Mesenchymal stem cell (in vitro differentiated cells and primary cell): ENCODE measurements at regions not wholly inside any gene's neighbourhood (a gene's known extent, or its start where the extent isn't known, plus 50 kb on each side); places are given as distances from the start of the nearest gene placed in this dataset.

Experiments used
- DNase-seq: peaks from one replicate; pipeline ENCODE4 v3.0.0-alpha.2; 2013
- H2AFZ ChIP-seq: one replicate; pipeline ENCODE4 v1.6.1; 2013; ENCODE audit warnings: low read depth, mild to moderate bottlenecking, control low read depth, inconsistent platforms, low read length, moderate library complexity
- H2AK5ac ChIP-seq: 2 replicates; pipeline ENCODE4 v1.6.1; 2013; ENCODE audit warnings: low read length, moderate library complexity, mild to moderate bottlenecking, inconsistent platforms; ENCODE audit not compliant: severe bottlenecking
- H2BK120ac ChIP-seq: one replicate; pipeline ENCODE4 v1.6.1; 2013; ENCODE audit warnings: low read depth, mild to moderate bottlenecking, inconsistent platforms, low read length, moderate library complexity
- H2BK12ac ChIP-seq, 2 experiments: one replicate each; pipeline ENCODE4 v1.6.1; 2013; ENCODE audit warnings: inconsistent platforms in 2 of 2, low read length in 2 of 2, mild to moderate bottlenecking in 2 of 2, moderate library complexity in 2 of 2, control low read depth in 1 of 2
- H2BK15ac ChIP-seq: one replicate; pipeline ENCODE4 v1.6.1; 2013; ENCODE audit warnings: mild to moderate bottlenecking, low read depth, inconsistent platforms; ENCODE audit not compliant: poor library complexity, severe bottlenecking
- H2BK5ac ChIP-seq: 2 replicates; pipeline ENCODE4 v1.6.1; 2013; ENCODE audit warnings: low read depth, mild to moderate bottlenecking, low read length, control low read depth, inconsistent platforms; ENCODE audit not compliant: poor library complexity, severe bottlenecking
- H3K14ac ChIP-seq, 2 experiments: one replicate each; pipeline ENCODE4 v1.6.1; 2013; ENCODE audit warnings: inconsistent platforms in 2 of 2, low read length in 2 of 2, control low read depth in 1 of 2, mild to moderate bottlenecking in 1 of 2, moderate library complexity in 1 of 2
- H3K18ac ChIP-seq, 2 experiments: one replicate each; pipeline ENCODE4 v1.6.1; 2013; ENCODE audit warnings: inconsistent platforms in 2 of 2, low read length in 2 of 2, control low read depth in 1 of 2, low read depth in 1 of 2, mild to moderate bottlenecking in 1 of 2
- H3K23ac ChIP-seq, 2 experiments: one replicate each; pipeline ENCODE4 v1.6.1; 2013; ENCODE audit warnings: inconsistent platforms in 2 of 2, low read length in 2 of 2, mild to moderate bottlenecking in 2 of 2, moderate library complexity in 2 of 2, control low read depth in 1 of 2
- H3K27ac ChIP-seq: 2 replicates; pipeline ENCODE4 v1.5.1; 2013; ENCODE audit warnings: mild to moderate bottlenecking, moderate library complexity, low read length, control low read depth, inconsistent platforms; ENCODE audit not compliant: poor library complexity, severe bottlenecking
- H3K27me3 ChIP-seq, 2 experiments: 2 replicates each; pipeline versions ENCODE4 v1.6.1 to v1.7.0; 2013; ENCODE audit warnings: low read length in 2 of 2, mild to moderate bottlenecking in 2 of 2, moderate library complexity in 2 of 2, control low read depth in 1 of 2, inconsistent platforms in 1 of 2; ENCODE audit not compliant: control insufficient read depth in 1 of 2, insufficient read depth in 1 of 2
- H3K36me3 ChIP-seq, 2 experiments: 2 replicates each; pipeline versions ENCODE4 v1.6.1 to v1.7.0; 2013; ENCODE audit warnings: low read length in 2 of 2, control low read depth in 1 of 2, inconsistent platforms in 1 of 2, low read depth in 1 of 2, mild to moderate bottlenecking in 1 of 2; ENCODE audit not compliant: insufficient read depth in 2 of 2, control insufficient read depth in 1 of 2
- H3K4ac ChIP-seq, 2 experiments: one replicate each; pipeline ENCODE4 v1.6.1; 2013; ENCODE audit warnings: inconsistent platforms in 2 of 2, low read length in 2 of 2, mild to moderate bottlenecking in 2 of 2, moderate library complexity in 2 of 2, control low read depth in 1 of 2, low read depth in 1 of 2
- H3K4me1 ChIP-seq: 2 replicates; pipeline ENCODE4 v1.6.1; 2013; ENCODE audit warnings: low read depth, low read length, control low read depth; ENCODE audit not compliant: control insufficient read depth, insufficient read depth
- H3K4me2 ChIP-seq: 2 replicates; pipeline ENCODE4 v1.6.1; 2013; ENCODE audit warnings: low read length, mild to moderate bottlenecking, inconsistent platforms; ENCODE audit not compliant: poor library complexity, severe bottlenecking
- H3K4me3 ChIP-seq, 2 experiments: 2 replicates each; pipeline versions ENCODE4 v1.5.1 to v1.7.0; 2013; ENCODE audit warnings: low read length in 2 of 2, mild to moderate bottlenecking in 2 of 2, control low read depth in 1 of 2, low read depth in 1 of 2; ENCODE audit not compliant: insufficient read depth in 1 of 2
- H3K79me1 ChIP-seq: replicated peaks from 2 replicates; pipeline ENCODE4 v1.6.1; 2013; ENCODE audit warnings: mild to moderate bottlenecking, control low read depth, low read length, inconsistent platforms; ENCODE audit not compliant: poor library complexity, severe bottlenecking
- H3K9ac ChIP-seq: 2 replicates; pipeline ENCODE4 v1.7.0; 2013; ENCODE audit warnings: mild to moderate bottlenecking, low read length, moderate library complexity
- H3K9me3 ChIP-seq: 2 replicates; pipeline ENCODE4 v1.7.0; 2013; ENCODE audit warnings: mild to moderate bottlenecking, low read length; ENCODE audit not compliant: control insufficient read depth
- H4K8ac ChIP-seq: one replicate; pipeline ENCODE4 v1.6.1; 2013; ENCODE audit warnings: inconsistent platforms, mild to moderate bottlenecking, low read length, moderate library complexity
- H4K91ac ChIP-seq: one replicate; pipeline ENCODE4 v1.6.1; 2013; ENCODE audit warnings: mild to moderate bottlenecking, low read length, inconsistent platforms
- WGBS: methylation state at CpG from one replicate; pipeline ENCODE4 v1.1.7; 2013; ENCODE audit warnings: mixed read lengths; 5-methylcytosine and 5-hydroxymethylcytosine counted together

DNA sequence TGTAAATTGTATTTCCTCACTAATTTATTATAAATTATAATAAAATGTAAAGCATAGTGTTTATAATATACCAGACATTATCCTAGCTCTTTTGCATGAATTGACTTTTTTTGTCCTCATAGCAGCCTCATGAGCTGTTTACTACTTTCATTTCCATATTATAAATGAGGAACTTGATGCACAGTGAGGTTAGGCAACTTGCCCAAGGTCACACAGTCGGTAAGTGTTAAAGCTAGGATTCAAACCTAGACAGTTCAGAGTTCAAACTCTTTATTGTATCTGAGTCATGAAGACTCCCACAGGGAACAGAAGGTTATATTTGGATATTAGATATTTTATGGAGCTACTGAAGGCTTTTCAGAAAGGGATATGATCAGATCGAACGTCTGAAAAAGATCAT is 322.2 kb upstream of the SATB1 start:
- no peak overlapping the region for H2BK12ac ChIP-seq
- H3K79me1 ChIP-seq = no peaks in the 10 kb centered on the region
- no peak overlapping the region for H2BK120ac ChIP-seq
- H3K4me3 ChIP-seq = no peak overlapping the region
- no peak overlapping the region for H3K23ac ChIP-seq
- DNase-seq = no peak
- H3K4me2 ChIP-seq = no peak overlapping the region
- H3K27me3 ChIP-seq = no peaks in the 10 kb centered on the region
- H3K27ac ChIP-seq = no peak overlapping the region
- no peak overlapping the region for H3K14ac ChIP-seq
- H3K36me3 ChIP-seq = no peaks in the 10 kb centered on the region
- no peak overlapping the region for H3K9ac ChIP-seq
- no peak overlapping the region for H3K18ac ChIP-seq
- H4K8ac ChIP-seq = no peak overlapping the region
- no peak overlapping the region for H2AFZ ChIP-seq
- H2AK5ac ChIP-seq = no peak overlapping the region
- no peaks in the 10 kb centered on the region for H3K9me3 ChIP-seq
- 94% methylated on average over 2 of the region's 3 CpGs for WGBS
- H2BK5ac ChIP-seq = no peak overlapping the region
- H4K91ac ChIP-seq = no peak overlapping the region
- no peak overlapping the region for H2BK15ac ChIP-seq
- H3K4ac ChIP-seq = no peak overlapping the region
- H3K4me1 ChIP-seq = no peaks in the 10 kb centered on the region

DNA sequence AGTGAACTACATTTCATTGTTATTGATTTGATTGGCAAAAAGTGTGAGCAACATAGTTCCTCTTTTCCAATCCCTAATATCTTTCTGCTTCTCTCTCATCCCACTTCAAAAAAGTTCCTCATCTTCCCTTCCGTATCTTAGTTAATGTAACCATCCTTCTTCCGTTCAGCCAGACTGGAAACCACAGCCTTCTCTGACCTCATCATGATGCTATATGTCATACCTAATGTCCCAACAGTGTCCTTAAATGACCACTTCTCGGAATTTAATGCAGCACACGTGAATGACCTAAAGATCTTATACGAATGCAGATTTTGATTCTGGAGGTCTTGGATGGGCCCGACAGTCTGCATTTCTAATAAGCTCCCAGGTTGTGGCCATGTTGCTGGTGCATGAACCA is 320.3 kb upstream of the SATB1 start:
- H2BK12ac ChIP-seq = no peak overlapping the region
- H2AFZ ChIP-seq = no peak overlapping the region
- no peak overlapping the region for H3K4ac ChIP-seq
- no peak overlapping the region for H4K8ac ChIP-seq
- H3K27ac ChIP-seq = no peak overlapping the region
- no peak overlapping the region for H2BK120ac ChIP-seq
- H3K79me1 ChIP-seq = no peaks in the 10 kb centered on the region
- no peak overlapping the region for H2BK5ac ChIP-seq
- no peaks in the 10 kb centered on the region for H3K36me3 ChIP-seq
- H3K9me3 ChIP-seq = no peaks in the 10 kb centered on the region
- H3K4me2 ChIP-seq = no peak overlapping the region
- H2BK15ac ChIP-seq = no peak overlapping the region
- H3K4me3 ChIP-seq = no peak overlapping the region
- H2AK5ac ChIP-seq = no peak overlapping the region
- H3K18ac ChIP-seq = no peak overlapping the region
- H4K91ac ChIP-seq = no peak overlapping the region
- WGBS = 83% methylated on average over 6 of the region's 6 CpGs
- H3K14ac ChIP-seq = no peak overlapping the region
- DNase-seq = no peak
- no peak overlapping the region for H3K23ac ChIP-seq
- H3K27me3 ChIP-seq = no peaks in the 10 kb centered on the region
- H3K4me1 ChIP-seq = no peaks in the 10 kb centered on the region
- no peak overlapping the region for H3K9ac ChIP-seq

GRCh38 chr3:18744472-18744871 is 319.3 kb upstream of the SATB1 start:
- Histone ChIP-seq H3K36me3 (no peaks in the 10 kb centered on the region), H3K27ac (no peak overlapping the region), H3K4me1 (no peaks in the 10 kb centered on the region), H3K4me3 (no peak overlapping the region), H4K91ac (no peak overlapping the region), H3K27me3 (no peaks in the 10 kb centered on the region), H2BK15ac (no peak overlapping the region), H4K8ac (no peak overlapping the region), H3K18ac (no peak overlapping the region), H3K4ac (no peak overlapping the region), H3K14ac (no peak overlapping the region), H3K4me2 (no peak overlapping the region), H2BK120ac (no peak overlapping the region), H2BK12ac (no peak overlapping the region), H2AFZ (no peak overlapping the region), H3K23ac (no peak overlapping the region), H3K9ac (no peak overlapping the region), H2AK5ac (no peak overlapping the region), H3K9me3 (no peaks in the 10 kb centered on the region), H2BK5ac (no peak overlapping the region), H3K79me1 (no peaks in the 10 kb centered on the region)
- WGBS = 100% methylated on average over 1 of the region's 1 CpG
- DNase-seq = no peak

GRCh38 chr3:18743761-18744160 is 318.6 kb upstream of the SATB1 start:
- Histone ChIP-seq H2BK120ac (no peak overlapping the region), H3K36me3 (no peaks in the 10 kb centered on the region), H2AFZ (no peak overlapping the region), H3K14ac (no peak overlapping the region), H3K18ac (no peak overlapping the region), H2AK5ac (no peak overlapping the region), H3K4ac (no peak overlapping the region), H2BK5ac (no peak overlapping the region), H4K8ac (no peak overlapping the region), H3K23ac (no peak overlapping the region), H3K9ac (no peak overlapping the region), H4K91ac (no peak overlapping the region), H3K79me1 (no peaks in the 10 kb centered on the region), H3K27ac (no peak overlapping the region), H2BK15ac (no peak overlapping the region), H3K4me2 (no peak overlapping the region), H3K4me1 (no peaks in the 10 kb centered on the region), H2BK12ac (no peak overlapping the region), H3K4me3 (no peak overlapping the region), H3K9me3 (no peaks in the 10 kb centered on the region), H3K27me3 (no peaks in the 10 kb centered on the region)
- no peak for DNase-seq
- 90% methylated on average over 2 of the region's 2 CpGs for WGBS
